HepG2 (cell line): ENCODE measurements at regions not wholly inside any gene's neighbourhood (a gene's known extent, or its start where the extent isn't known, plus 50 kb on each side); places are given as distances from the start of the nearest gene placed in this dataset.

Source experiments
- ATAC-seq: fragments of 200-7000 bp; cut with Tn5 transposase; 3 replicates; pipeline ENCODE4 v1.9.1; 2020; ENCODE audit warnings: mild to moderate bottlenecking, moderate library complexity
- BruUV-seq: library from RNA; stranded (reverse); fragments of 400-500 nt; replicated peaks from 2 replicates; lab custom pipeline; 2021; lab: Mats Ljungman, UMichigan
- CTCF ChIA-PET: fragments of 300-600 bp; formaldehyde crosslinking; extraction: SDS; loops from one replicate; lab custom pipeline; 2021; ENCODE audit warnings: low total read pairs, inconsistent platforms, low intra/inter-chr PET ratio; lab: Yijun Ruan, JAX
- POLR2A ChIA-PET: fragments of 350-600 bp; sonication (Branson Sonifier 250); formaldehyde crosslinking; loops from one replicate; lab custom pipeline; 2020; ENCODE audit warnings: antibody characterized with exemption, inconsistent platforms; lab: Yijun Ruan, JAX
- DNase-seq: peaks from one replicate; pipeline ENCODE4 v3.0.0-alpha.2; 2015; ENCODE audit warnings: low spot score
- FAIRE-seq: peaks from 3 replicates; lab custom pipeline; 2011; peaks lifted over from hg19 to GRCh38; lab: Jason Lieb, UNC
- H2AFZ ChIP-seq: one replicate; pipeline ENCODE4 v1.6.1; 2011; ENCODE audit warnings: low read length, inconsistent platforms
- H3K27ac ChIP-seq: fragments of 300-600 bp; 3 replicates; pipeline ENCODE4 v1.8.0; 2011; ENCODE audit warnings: mixed run types, mild to moderate bottlenecking, mixed read lengths, low read length, inconsistent platforms; ENCODE audit not compliant: insufficient read depth; ENCODE audit errors: extremely low read length
- H3K27me3 ChIP-seq, 2 experiments: fragments of 200-600 bp in 1 of 2; 2 replicates in 1 of 2; 3 replicates in 1 of 2; pipeline versions ENCODE4 v1.6.0 to v1.8.0; 2011; ENCODE audit warnings: low read length in 2 of 2, mild to moderate bottlenecking in 2 of 2, moderate library complexity in 2 of 2, inconsistent platforms in 1 of 2; ENCODE audit not compliant: insufficient read depth in 2 of 2, control insufficient read depth in 1 of 2
- H3K36me3 ChIP-seq, 2 experiments: fragments of 200-600 bp in 1 of 2; replicated peaks in 1 of 2; 2 replicates in 1 of 2; 3 replicates in 1 of 2; pipeline versions ENCODE4 v1.5.1 to v1.8.0; 2011; ENCODE audit warnings: low read length in 2 of 2, inconsistent platforms in 1 of 2; ENCODE audit not compliant: insufficient read depth in 2 of 2, control insufficient read depth in 1 of 2
- H3K4me1 ChIP-seq: 2 replicates; pipeline ENCODE4 v1.5.1; 2012; ENCODE audit warnings: low read length, inconsistent platforms; ENCODE audit not compliant: insufficient read depth
- H3K4me2 ChIP-seq: 2 replicates; pipeline ENCODE4 v1.6.0; 2011; ENCODE audit warnings: low read depth, low read length, inconsistent platforms
- H3K4me3 ChIP-seq, 3 experiments: fragments of 200-600 bp in 1 of 3; sonication (generic), shearing (Covaris generic) in 1 of 3; replicated peaks in 1 of 3; 2 replicates each; pipeline ENCODE4 v1.5.1; 2011 to 2016; ENCODE audit warnings: low read length in 3 of 3, inconsistent platforms in 2 of 3, low read depth in 2 of 3, mild to moderate bottlenecking in 2 of 3, control low read depth in 1 of 3, mixed read lengths in 1 of 3; ENCODE audit not compliant: insufficient read depth in 1 of 3
- H3K79me2 ChIP-seq: one replicate; pipeline ENCODE4 v1.6.1; 2011; ENCODE audit warnings: low read length, inconsistent platforms; ENCODE audit not compliant: insufficient read depth
- H3K9ac ChIP-seq: 2 replicates; pipeline ENCODE4 v1.6.0; 2011; ENCODE audit warnings: mild to moderate bottlenecking, low read depth, low read length, inconsistent platforms; ENCODE audit not compliant: insufficient read depth
- H3K9me3 ChIP-seq: 2 replicates; pipeline ENCODE4 v1.5.1; 2012; ENCODE audit warnings: mild to moderate bottlenecking, low read length
- H4K20me1 ChIP-seq: 2 replicates; pipeline ENCODE4 v1.6.0; 2011; ENCODE audit warnings: inconsistent platforms, mild to moderate bottlenecking, low read length, moderate library complexity; ENCODE audit not compliant: insufficient read depth
- HDAC6 ChIP-seq: fragments of 200-600 bp; sonication (generic); IDR thresholded peaks from 2 replicates; pipeline ENCODE4 v1.7.0; 2017; ENCODE audit warnings: mild to moderate bottlenecking, antibody characterized with exemption, low read length, low read depth
- KMT2A ChIP-seq: sonication (generic); formaldehyde crosslinking; IDR thresholded peaks from 2 replicates; pipeline ENCODE4 v1.4.0; 2020; ENCODE audit warnings: missing genetic modification reagents
- MXI1 ChIP-seq: IDR thresholded peaks from 3 replicates; pipeline ENCODE4 v1.6.1; 2012; ENCODE audit warnings: low read depth, low read length, inconsistent platforms, borderline replicate concordance
- RNF2 ChIP-seq: fragments of 450-650 bp; conservative IDR thresholded peaks from 2 replicates; pipeline ENCODE4 v1.6.1; 2016; ENCODE audit warnings: low read depth
- SSRP1 ChIP-seq: IDR thresholded peaks from 2 replicates; pipeline ENCODE4 v1.6.1; 2016; ENCODE audit warnings: control low read depth
- ZNF598 ChIP-seq: sonication (generic); formaldehyde crosslinking; IDR thresholded peaks from 2 replicates; pipeline ENCODE4 v1.5.1; 2020; ENCODE audit warnings: mild to moderate bottlenecking, missing genetic modification reagents, borderline replicate concordance
- ZNF660 ChIP-seq: sonication (generic); formaldehyde crosslinking; IDR thresholded peaks from 2 replicates; pipeline ENCODE4 v1.5.1; 2020; ENCODE audit warnings: mild to moderate bottlenecking, low read depth, missing genetic modification reagents, borderline replicate concordance
- in situ Hi-C: cut with HindIII; loops from 2 replicates; pipeline ENCODE4 v1.10.0; 2017; ENCODE audit warnings: low pct_unique_long_range_greater_than_20kb; ENCODE audit not compliant: extremely low pct_ligation_motif_present
- intact Hi-C: fragments of 100-400 bp; cut with micrococcal nuclease; formaldehyde crosslinking; loops from one replicate; pipeline ENCODE4 v1.10.0; 2022; ENCODE audit not compliant: unreplicated experiment
- TF ChIP-seq, protein P1 (sequence below): sonication (generic); formaldehyde crosslinking; IDR thresholded peaks from 2 replicates; pipeline ENCODE4 v1.8.0; 2022; ENCODE audit warnings: mild to moderate bottlenecking, missing genetic modification reagents, moderate library complexity
- TF ChIP-seq, protein P2 (sequence below): sonication (generic); formaldehyde crosslinking; IDR thresholded peaks from 2 replicates; pipeline ENCODE4 v1.4.0; 2020; ENCODE audit warnings: missing genetic modification reagents
- TF ChIP-seq, protein P3 (sequence below): sonication (generic); formaldehyde crosslinking; IDR thresholded peaks from 2 replicates; pipeline ENCODE4 v1.5.1; 2020; ENCODE audit warnings: mild to moderate bottlenecking, missing genetic modification reagents, moderate library complexity

DNA sequence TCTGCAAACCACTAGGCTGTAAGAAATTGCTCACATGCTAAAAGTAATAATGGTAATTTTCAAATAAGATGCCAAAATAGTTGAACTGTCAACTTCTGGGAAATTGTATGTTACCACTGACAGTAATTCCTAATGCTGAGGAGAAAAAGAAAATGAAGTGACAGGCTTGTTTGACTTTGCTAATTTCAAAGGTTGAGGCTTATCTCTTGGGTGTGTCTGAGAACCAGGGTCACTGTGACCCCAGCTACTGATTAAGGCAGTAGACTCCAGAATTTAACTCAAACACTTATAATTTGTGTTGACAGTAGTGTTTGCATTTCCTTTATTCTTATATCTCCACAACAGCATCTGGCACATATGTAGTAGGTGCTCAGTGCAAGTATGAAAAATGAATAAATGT, 74.6 kb upstream of the PDZRN3 start:
- ATAC-seq, result no peak
- in situ Hi-C loops, result no loop called here
- no TSS peak for BruUV-seq
- Histone ChIP-seq H3K4me2 (no peak overlapping the region), H3K79me2 (no peaks in the 10 kb centered on the region), H3K9me3 (no peaks in the 10 kb centered on the region), H4K20me1 (no peaks in the 10 kb centered on the region), H3K4me1 (no peaks in the 10 kb centered on the region), H3K4me3 (no peak overlapping the region), H3K27me3 (no peaks in the 10 kb centered on the region), H3K27ac (no peak overlapping the region), H2AFZ (no peak overlapping the region), H3K36me3 (no peaks in the 10 kb centered on the region), H3K9ac (no peak overlapping the region)
- no peak for DNase-seq
- TF ChIP-seq ZNF660 (CRISPR knock-in tag), result no peak
- no peak for TF ChIP-seq ZNF598 (CRISPR knock-in tag)
- TF ChIP-seq KMT2A (CRISPR knock-in tag), result no peak
- TF ChIP-seq, protein P1, sequence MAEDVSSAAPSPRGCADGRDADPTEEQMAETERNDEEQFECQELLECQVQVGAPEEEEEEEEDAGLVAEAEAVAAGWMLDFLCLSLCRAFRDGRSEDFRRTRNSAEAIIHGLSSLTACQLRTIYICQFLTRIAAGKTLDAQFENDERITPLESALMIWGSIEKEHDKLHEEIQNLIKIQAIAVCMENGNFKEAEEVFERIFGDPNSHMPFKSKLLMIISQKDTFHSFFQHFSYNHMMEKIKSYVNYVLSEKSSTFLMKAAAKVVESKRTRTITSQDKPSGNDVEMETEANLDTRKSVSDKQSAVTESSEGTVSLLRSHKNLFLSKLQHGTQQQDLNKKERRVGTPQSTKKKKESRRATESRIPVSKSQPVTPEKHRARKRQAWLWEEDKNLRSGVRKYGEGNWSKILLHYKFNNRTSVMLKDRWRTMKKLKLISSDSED (CRISPR knock-in tag), result no peak
- TF ChIP-seq RNF2, result no peak
- TF ChIP-seq MXI1, result no peak
- TF ChIP-seq HDAC6, result no peak
- TF ChIP-seq SSRP1 (CRISPR knock-in tag), result no peak
- TF ChIP-seq, protein P2, sequence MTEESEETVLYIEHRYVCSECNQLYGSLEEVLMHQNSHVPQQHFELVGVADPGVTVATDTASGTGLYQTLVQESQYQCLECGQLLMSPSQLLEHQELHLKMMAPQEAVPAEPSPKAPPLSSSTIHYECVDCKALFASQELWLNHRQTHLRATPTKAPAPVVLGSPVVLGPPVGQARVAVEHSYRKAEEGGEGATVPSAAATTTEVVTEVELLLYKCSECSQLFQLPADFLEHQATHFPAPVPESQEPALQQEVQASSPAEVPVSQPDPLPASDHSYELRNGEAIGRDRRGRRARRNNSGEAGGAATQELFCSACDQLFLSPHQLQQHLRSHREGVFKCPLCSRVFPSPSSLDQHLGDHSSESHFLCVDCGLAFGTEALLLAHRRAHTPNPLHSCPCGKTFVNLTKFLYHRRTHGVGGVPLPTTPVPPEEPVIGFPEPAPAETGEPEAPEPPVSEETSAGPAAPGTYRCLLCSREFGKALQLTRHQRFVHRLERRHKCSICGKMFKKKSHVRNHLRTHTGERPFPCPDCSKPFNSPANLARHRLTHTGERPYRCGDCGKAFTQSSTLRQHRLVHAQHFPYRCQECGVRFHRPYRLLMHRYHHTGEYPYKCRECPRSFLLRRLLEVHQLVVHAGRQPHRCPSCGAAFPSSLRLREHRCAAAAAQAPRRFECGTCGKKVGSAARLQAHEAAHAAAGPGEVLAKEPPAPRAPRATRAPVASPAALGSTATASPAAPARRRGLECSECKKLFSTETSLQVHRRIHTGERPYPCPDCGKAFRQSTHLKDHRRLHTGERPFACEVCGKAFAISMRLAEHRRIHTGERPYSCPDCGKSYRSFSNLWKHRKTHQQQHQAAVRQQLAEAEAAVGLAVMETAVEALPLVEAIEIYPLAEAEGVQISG (CRISPR knock-in tag), result no peak
- TF ChIP-seq, protein P3, sequence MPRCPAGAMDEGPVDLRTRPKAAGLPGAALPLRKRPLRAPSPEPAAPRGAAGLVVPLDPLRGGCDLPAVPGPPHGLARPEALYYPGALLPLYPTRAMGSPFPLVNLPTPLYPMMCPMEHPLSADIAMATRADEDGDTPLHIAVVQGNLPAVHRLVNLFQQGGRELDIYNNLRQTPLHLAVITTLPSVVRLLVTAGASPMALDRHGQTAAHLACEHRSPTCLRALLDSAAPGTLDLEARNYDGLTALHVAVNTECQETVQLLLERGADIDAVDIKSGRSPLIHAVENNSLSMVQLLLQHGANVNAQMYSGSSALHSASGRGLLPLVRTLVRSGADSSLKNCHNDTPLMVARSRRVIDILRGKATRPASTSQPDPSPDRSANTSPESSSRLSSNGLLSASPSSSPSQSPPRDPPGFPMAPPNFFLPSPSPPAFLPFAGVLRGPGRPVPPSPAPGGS, result no peak
- ChIA-PET POLR2A (no interaction called here), CTCF (no interaction called here)
- FAIRE-seq, result no peak
- intact Hi-C loops, result no loop called here
